Prostate gland (tissue), 2 donors: ENCODE measurements at regions not wholly inside any gene's neighbourhood (a gene's known extent, or its start where the extent isn't known, plus 50 kb on each side); places are given as distances from the start of the nearest gene placed in this dataset.

Experiments
- POLR2A ChIP-seq: fragments of 450-650 bp; IDR thresholded peaks from one replicate; pipeline ENCODE4 v1.6.1; 2016; ENCODE audit warnings: antibody characterized with exemption, mild to moderate bottlenecking
- TF ChIP-seq, protein P1 (sequence below), 4 experiments: fragments of 200-600 bp in 2 of 4; fragments of 450-650 bp in 2 of 4; sonication (generic) in 2 of 4; IDR thresholded peaks; 1 replicate in 3 of 4; 2 replicates in 1 of 4; pipeline ENCODE4 v1.5.1; 2016 to 2019; ENCODE audit warnings: antibody characterized with exemption in 4 of 4, mild to moderate bottlenecking in 2 of 4, moderate library complexity in 2 of 4

GRCh38 chr13:55727683-55728082, 1413.0 kb upstream of the PRR20A start:
- TF ChIP-seq, protein P1, sequence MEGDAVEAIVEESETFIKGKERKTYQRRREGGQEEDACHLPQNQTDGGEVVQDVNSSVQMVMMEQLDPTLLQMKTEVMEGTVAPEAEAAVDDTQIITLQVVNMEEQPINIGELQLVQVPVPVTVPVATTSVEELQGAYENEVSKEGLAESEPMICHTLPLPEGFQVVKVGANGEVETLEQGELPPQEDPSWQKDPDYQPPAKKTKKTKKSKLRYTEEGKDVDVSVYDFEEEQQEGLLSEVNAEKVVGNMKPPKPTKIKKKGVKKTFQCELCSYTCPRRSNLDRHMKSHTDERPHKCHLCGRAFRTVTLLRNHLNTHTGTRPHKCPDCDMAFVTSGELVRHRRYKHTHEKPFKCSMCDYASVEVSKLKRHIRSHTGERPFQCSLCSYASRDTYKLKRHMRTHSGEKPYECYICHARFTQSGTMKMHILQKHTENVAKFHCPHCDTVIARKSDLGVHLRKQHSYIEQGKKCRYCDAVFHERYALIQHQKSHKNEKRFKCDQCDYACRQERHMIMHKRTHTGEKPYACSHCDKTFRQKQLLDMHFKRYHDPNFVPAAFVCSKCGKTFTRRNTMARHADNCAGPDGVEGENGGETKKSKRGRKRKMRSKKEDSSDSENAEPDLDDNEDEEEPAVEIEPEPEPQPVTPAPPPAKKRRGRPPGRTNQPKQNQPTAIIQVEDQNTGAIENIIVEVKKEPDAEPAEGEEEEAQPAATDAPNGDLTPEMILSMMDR (IDR thresholded peaks at IDR 0.05), result no peak
- no peak for TF ChIP-seq POLR2A
